H1 (cell line): ENCODE measurements at regions not wholly inside any gene's neighbourhood (a gene's known extent, or its start where the extent isn't known, plus 50 kb on each side); places are given as distances from the start of the nearest gene placed in this dataset.

Experiments
- CTCF ChIA-PET: fragments of 300-600 bp; sonication (Branson Sonifier 250); formaldehyde crosslinking; loops from one replicate; lab custom pipeline; 2021; ENCODE audit not compliant: partially characterized antibody; lab: Charles Lee
- POLR2A ChIA-PET: fragments of 300-600 bp; sonication (Branson Sonifier 250); formaldehyde crosslinking; loops from one replicate; lab custom pipeline; 2021; ENCODE audit warnings: inconsistent platforms; ENCODE audit not compliant: partially characterized antibody; lab: Charles Lee
- DNase-seq, 2 experiments: peaks; one replicate each; pipeline versions ENCODE4 v3.0.0 to v3.0.0-alpha.2; 2010 to 2022; ENCODE audit warnings: low spot score in 2 of 2, low read depth in 1 of 2, mixed read lengths in 1 of 2
- FAIRE-seq: peaks from 2 replicates; lab custom pipeline; 2011; peaks lifted over from hg19 to GRCh38; lab: Jason Lieb, UNC
- H2AFZ ChIP-seq: 2 replicates; pipeline ENCODE4 v1.8.1; 2012; ENCODE audit warnings: low read length, inconsistent platforms
- H2AK5ac ChIP-seq: 2 replicates; pipeline ENCODE4 v1.6.1; 2013; ENCODE audit warnings: low read depth, low read length
- H2BK120ac ChIP-seq: replicated peaks from 2 replicates; pipeline ENCODE3; 2013; ENCODE audit warnings: low read depth, low read length, inconsistent platforms
- H2BK12ac ChIP-seq: 2 replicates; pipeline ENCODE4 v1.6.1; 2013; ENCODE audit warnings: low read depth, low read length
- H2BK15ac ChIP-seq: 2 replicates; pipeline ENCODE4 v1.6.1; 2013; ENCODE audit warnings: low read length
- H2BK20ac ChIP-seq: 2 replicates; pipeline ENCODE4 v1.6.1; 2013; ENCODE audit warnings: low read length
- H2BK5ac ChIP-seq: 2 replicates; pipeline ENCODE4 v1.6.1; 2013; ENCODE audit warnings: low read depth, low read length
- H3K14ac ChIP-seq: 2 replicates; pipeline ENCODE4 v1.6.1; 2013; ENCODE audit warnings: inconsistent platforms; ENCODE audit not compliant: insufficient read length
- H3K18ac ChIP-seq: 2 replicates; pipeline ENCODE4 v1.6.1; 2013; ENCODE audit warnings: low read length; ENCODE audit errors: extremely low read depth
- H3K23ac ChIP-seq: 2 replicates; pipeline ENCODE4 v1.6.1; 2013; ENCODE audit warnings: inconsistent platforms; ENCODE audit not compliant: insufficient read length
- H3K23me2 ChIP-seq: 2 replicates; pipeline ENCODE4 v1.6.1; 2013; ENCODE audit warnings: low read depth, low read length
- H3K27ac ChIP-seq: 2 replicates; pipeline ENCODE4 v1.6.1; 2011; ENCODE audit warnings: low read depth, low read length, inconsistent platforms
- H3K27me3 ChIP-seq, 4 experiments: replicated peaks in 1 of 4; 1 replicate in 1 of 4; 2 replicates in 3 of 4; pipeline versions ENCODE4 v1.6.1 to v1.8.1; 2011 to 2013; ENCODE audit warnings: low read length in 3 of 4, mild to moderate bottlenecking in 3 of 4, inconsistent platforms in 2 of 4, mixed read lengths in 2 of 4, moderate library complexity in 1 of 4; ENCODE audit not compliant: control insufficient read depth in 3 of 4, insufficient read depth in 3 of 4; ENCODE audit errors: extremely low read depth in 1 of 4
- H3K36me3 ChIP-seq, 4 experiments: 2 replicates each; pipeline versions ENCODE4 v1.6.1 to v1.8.1; 2011 to 2013; ENCODE audit warnings: mild to moderate bottlenecking in 4 of 4, low read length in 3 of 4, moderate library complexity in 2 of 4, control low read depth in 1 of 4, inconsistent platforms in 1 of 4; ENCODE audit not compliant: insufficient read depth in 4 of 4, control insufficient read depth in 2 of 4
- H3K4ac ChIP-seq: replicated peaks from 2 replicates; pipeline ENCODE3; 2013; ENCODE audit warnings: low read length, low read depth, mixed read lengths, inconsistent platforms; ENCODE audit not compliant: insufficient read length
- H3K4me1 ChIP-seq, 4 experiments: replicated peaks in 1 of 4; 1 replicate in 1 of 4; 2 replicates in 3 of 4; pipeline versions ENCODE4 v1.6.1 to v1.8.1; 2011 to 2013; ENCODE audit warnings: low read length in 3 of 4, inconsistent platforms in 2 of 4, mixed read lengths in 1 of 4; ENCODE audit not compliant: insufficient read depth in 4 of 4, control insufficient read depth in 3 of 4
- H3K4me2 ChIP-seq, 2 experiments: 2 replicates each; pipeline versions ENCODE4 v1.6.1 to v1.8.1; 2011 to 2013; ENCODE audit warnings: low read depth in 2 of 2, low read length in 2 of 2, control low read depth in 1 of 2, inconsistent platforms in 1 of 2, mild to moderate bottlenecking in 1 of 2; ENCODE audit not compliant: insufficient read depth in 1 of 2
- H3K4me3 ChIP-seq, 4 experiments: fragments of 200-600, 300-600 bp in 1 of 4; sonication (generic), shearing (Covaris generic), sonication (Bioruptor Twin) in 1 of 4; 2 replicates each; pipeline versions ENCODE4 v1.5.1 to v1.8.1; 2011 to 2016; ENCODE audit warnings: low read length in 4 of 4, low read depth in 3 of 4, control low read depth in 2 of 4, inconsistent platforms in 2 of 4, mild to moderate bottlenecking in 2 of 4, mixed read lengths in 1 of 4, moderate library complexity in 1 of 4; ENCODE audit not compliant: insufficient read depth in 2 of 4; ENCODE audit errors: extremely low read depth in 1 of 4
- H3K56ac ChIP-seq: replicated peaks from 2 replicates; pipeline ENCODE3; 2013; ENCODE audit warnings: low read depth, mild to moderate bottlenecking, mixed read lengths, low read length, inconsistent platforms; ENCODE audit not compliant: insufficient read length
- H3K79me1 ChIP-seq: 2 replicates; pipeline ENCODE4 v1.6.1; 2013; ENCODE audit warnings: low read depth, low read length, control low read depth
- H3K79me2 ChIP-seq, 2 experiments: 2 replicates each; pipeline versions ENCODE4 v1.6.1 to v1.8.1; 2012 to 2013; ENCODE audit warnings: low read length in 2 of 2, mild to moderate bottlenecking in 2 of 2, inconsistent platforms in 1 of 2; ENCODE audit not compliant: insufficient read depth in 2 of 2, control insufficient read depth in 1 of 2
- H3K9ac ChIP-seq, 4 experiments: replicated peaks in 1 of 4; 1 replicate in 1 of 4; 2 replicates in 3 of 4; pipeline versions ENCODE4 v1.6.1 to v1.8.1; 2011 to 2013; ENCODE audit warnings: low read depth in 3 of 4, low read length in 3 of 4, control low read depth in 2 of 4, mild to moderate bottlenecking in 2 of 4, moderate library complexity in 2 of 4, inconsistent platforms in 1 of 4; ENCODE audit errors: extremely low read depth in 1 of 4
- H3K9me3 ChIP-seq, 2 experiments: 2 replicates each; pipeline versions ENCODE4 v1.6.1 to v1.8.1; 2012 to 2013; ENCODE audit warnings: mild to moderate bottlenecking in 2 of 2, moderate library complexity in 2 of 2, control low read depth in 1 of 2, inconsistent platforms in 1 of 2, low read depth in 1 of 2, low read length in 1 of 2, mixed read lengths in 1 of 2; ENCODE audit not compliant: insufficient read depth in 2 of 2
- H4K20me1 ChIP-seq, 2 experiments: replicated peaks in 1 of 2; 2 replicates each; pipeline versions ENCODE3 to v1.8.1; 2011 to 2013; ENCODE audit warnings: inconsistent platforms in 2 of 2, low read length in 2 of 2, mild to moderate bottlenecking in 1 of 2; ENCODE audit not compliant: insufficient read depth in 2 of 2, control insufficient read depth in 1 of 2
- H4K5ac ChIP-seq: 2 replicates; pipeline ENCODE4 v1.6.1; 2013; ENCODE audit warnings: low read length, low read depth, mixed read lengths, inconsistent platforms; ENCODE audit not compliant: insufficient read length
- H4K8ac ChIP-seq: 2 replicates; pipeline ENCODE4 v1.8.0; 2013; ENCODE audit warnings: mild to moderate bottlenecking, moderate library complexity, low read length, inconsistent platforms; ENCODE audit not compliant: insufficient read depth; ENCODE audit errors: extremely low read depth
- H4K91ac ChIP-seq: replicated peaks from 2 replicates; pipeline ENCODE3; 2013; ENCODE audit warnings: low read length, mixed read lengths, inconsistent platforms; ENCODE audit not compliant: insufficient read length
- FOSL1 ChIP-seq: IDR thresholded peaks from 2 replicates; pipeline ENCODE4 v1.6.1; 2011; ENCODE audit warnings: mild to moderate bottlenecking, low read depth, low read length, moderate library complexity; ENCODE audit not compliant: insufficient read depth
- GABPA ChIP-seq: IDR thresholded peaks from 2 replicates; pipeline ENCODE4 v1.6.1; 2011; ENCODE audit warnings: mild to moderate bottlenecking, low read length, moderate library complexity, borderline replicate concordance; ENCODE audit not compliant: insufficient read depth
- POLR2AphosphoS5 ChIP-seq: IDR thresholded peaks from 2 replicates; pipeline ENCODE4 v1.6.1; 2011; ENCODE audit warnings: low read depth, low read length
- RNF2 ChIP-seq: fragments of 200-900, 300-1000 bp; sonication (generic); IDR thresholded peaks from 2 replicates; pipeline ENCODE4 v1.7.1; 2016; ENCODE audit warnings: borderline replicate concordance, low read depth, mild to moderate bottlenecking, antibody characterized with exemption, low read length; ENCODE audit not compliant: poor library complexity, severe bottlenecking; ENCODE audit errors: missing control alignments
- TAF1 ChIP-seq: IDR thresholded peaks from 2 replicates; pipeline ENCODE4 v1.6.1; 2011; ENCODE audit warnings: mild to moderate bottlenecking, low read depth, low read length
- WGBS, 2 experiments: shearing (Covaris generic) in 1 of 2; methylation state at CpG; one replicate each; pipeline versions ENCODE4 v1.1.6 to v1.1.7; 2013 to 2015; ENCODE audit warnings: low lambda C conversion rate in 2 of 2, mixed read lengths in 2 of 2, inconsistent platforms in 1 of 2, low coverage in 1 of 2, missing lambda C conversion rate in 1 of 2; ENCODE audit not compliant: insufficient replicate concordance in 2 of 2, insufficient coverage in 1 of 2, insufficient read length in 1 of 2; ENCODE audit errors: extremely low coverage in 1 of 2, missing lambda C conversion rate in 1 of 2; 5-methylcytosine and 5-hydroxymethylcytosine counted together
- TF ChIP-seq, protein P1 (sequence below): IDR thresholded peaks from 2 replicates; pipeline ENCODE4 v1.6.1; 2011; ENCODE audit warnings: low read depth, mild to moderate bottlenecking, low read length; ENCODE audit not compliant: insufficient read depth

DNA sequence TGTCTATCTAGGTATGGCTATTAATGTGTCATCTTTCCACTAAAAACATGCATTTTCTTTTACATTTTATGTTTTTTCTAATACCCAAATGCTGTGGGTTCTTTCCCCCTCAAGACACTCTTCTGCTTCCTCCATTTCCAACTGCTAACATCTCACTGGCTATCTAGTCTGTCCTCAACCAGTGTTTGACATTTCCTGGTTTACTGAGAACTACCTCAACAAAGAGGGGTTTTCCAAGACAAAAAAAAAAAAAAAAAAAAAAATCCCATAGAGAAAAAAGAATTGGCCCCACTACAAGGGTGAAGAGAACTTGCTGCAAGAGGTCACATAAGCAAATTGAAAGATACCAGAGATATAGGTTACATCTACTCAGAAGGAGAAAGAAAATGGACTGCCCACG lies 359.7 kb downstream of the CRPPA start:
- Histone ChIP-seq H3K9ac (no peak overlapping the region), H2AFZ (no peak overlapping the region), H3K4me2 (no peak overlapping the region), H2BK5ac (no peak overlapping the region), H3K36me3 (no peaks in the 10 kb centered on the region), H3K14ac (no peak overlapping the region), H2BK20ac (no peak overlapping the region), H3K23me2 (no peaks in the 10 kb centered on the region), H2BK120ac (no peak overlapping the region), H3K4me1 (no peaks in the 10 kb centered on the region; a peak in 1 of 7 replicates), H2BK15ac (no peak overlapping the region), H4K5ac (no peak overlapping the region), H4K8ac (no peak overlapping the region), H3K27ac (no peak overlapping the region), H3K23ac (no peak overlapping the region), H2BK12ac (no peak overlapping the region), H3K9me3 (no peaks in the 10 kb centered on the region), H4K20me1 (no peaks in the 10 kb centered on the region), H3K56ac (no peak overlapping the region), H2AK5ac (no peak overlapping the region), H3K79me2 (no peaks in the 10 kb centered on the region), H3K4me3 (no peak overlapping the region), H3K79me1 (no peaks in the 10 kb centered on the region), H3K18ac (no peak overlapping the region), H4K91ac (no peak overlapping the region), H3K27me3 (no peaks in the 10 kb centered on the region), H3K4ac (no peak overlapping the region)
- CTCF ChIA-PET, result no interaction called here
- POLR2A ChIA-PET, result no interaction called here
- DNase-seq (no peak), FAIRE-seq (no peak)
- 90% methylated on average over 1 of the region's 1 CpG; no CpG with 5 or more reads in 1 of the 2 experiments for WGBS, 2 experiments
- TF ChIP-seq TAF1, result no peak
- TF ChIP-seq RNF2, result no peak
- TF ChIP-seq POLR2AphosphoS5, result no peak
- no peak for TF ChIP-seq GABPA
- TF ChIP-seq FOSL1, result no peak
- TF ChIP-seq, protein P1, sequence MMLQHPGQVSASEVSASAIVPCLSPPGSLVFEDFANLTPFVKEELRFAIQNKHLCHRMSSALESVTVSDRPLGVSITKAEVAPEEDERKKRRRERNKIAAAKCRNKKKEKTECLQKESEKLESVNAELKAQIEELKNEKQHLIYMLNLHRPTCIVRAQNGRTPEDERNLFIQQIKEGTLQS, result no peak
